NB4 (cell line): ENCODE measurements at regions not wholly inside any gene's neighbourhood (a gene's known extent, or its start where the extent isn't known, plus 50 kb on each side); places are given as distances from the start of the nearest gene placed in this dataset.

Experiments
- CTCF ChIP-seq: IDR thresholded peaks from one replicate; pipeline ENCODE4 v1.5.1; 2012; ENCODE audit warnings: low read depth, low read length
- MAX ChIP-seq: IDR thresholded peaks from 2 replicates; pipeline ENCODE4 v1.6.1; 2011; ENCODE audit warnings: low read depth, low read length

- no peak for TF ChIP-seq MAX
- no peak for TF ChIP-seq CTCF
These were observed 104.7 kb upstream of the COL5A1 start for GRCh38 chr9:134536931-134537330.
